Uterus (tissue), 2 donors: ENCODE measurements at regions not wholly inside any gene's neighbourhood (a gene's known extent, or its start where the extent isn't known, plus 50 kb on each side); places are given as distances from the start of the nearest gene placed in this dataset.

Experiments used
- POLR2A ChIP-seq, 2 donors: fragments of 450-650 bp; IDR thresholded peaks; one replicate each; pipeline ENCODE4 v1.6.1; 2016; ENCODE audit warnings: antibody characterized with exemption in 2 of 2, mild to moderate bottlenecking in 1 of 2, moderate library complexity in 1 of 2
- TF ChIP-seq, protein P1 (sequence below), 4 experiments: fragments of 200-600 bp in 2 of 4; fragments of 450-650 bp in 2 of 4; sonication (generic) in 2 of 4; IDR thresholded peaks; one replicate each; pipeline ENCODE4 v1.5.1; 2016 to 2019; ENCODE audit warnings: antibody characterized with exemption in 4 of 4, mild to moderate bottlenecking in 2 of 4, moderate library complexity in 1 of 4

- TF ChIP-seq, protein P1, sequence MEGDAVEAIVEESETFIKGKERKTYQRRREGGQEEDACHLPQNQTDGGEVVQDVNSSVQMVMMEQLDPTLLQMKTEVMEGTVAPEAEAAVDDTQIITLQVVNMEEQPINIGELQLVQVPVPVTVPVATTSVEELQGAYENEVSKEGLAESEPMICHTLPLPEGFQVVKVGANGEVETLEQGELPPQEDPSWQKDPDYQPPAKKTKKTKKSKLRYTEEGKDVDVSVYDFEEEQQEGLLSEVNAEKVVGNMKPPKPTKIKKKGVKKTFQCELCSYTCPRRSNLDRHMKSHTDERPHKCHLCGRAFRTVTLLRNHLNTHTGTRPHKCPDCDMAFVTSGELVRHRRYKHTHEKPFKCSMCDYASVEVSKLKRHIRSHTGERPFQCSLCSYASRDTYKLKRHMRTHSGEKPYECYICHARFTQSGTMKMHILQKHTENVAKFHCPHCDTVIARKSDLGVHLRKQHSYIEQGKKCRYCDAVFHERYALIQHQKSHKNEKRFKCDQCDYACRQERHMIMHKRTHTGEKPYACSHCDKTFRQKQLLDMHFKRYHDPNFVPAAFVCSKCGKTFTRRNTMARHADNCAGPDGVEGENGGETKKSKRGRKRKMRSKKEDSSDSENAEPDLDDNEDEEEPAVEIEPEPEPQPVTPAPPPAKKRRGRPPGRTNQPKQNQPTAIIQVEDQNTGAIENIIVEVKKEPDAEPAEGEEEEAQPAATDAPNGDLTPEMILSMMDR (IDR thresholded peaks at IDR 0.05) = no peak
- no peak for TF ChIP-seq POLR2A (IDR thresholded peaks at IDR 0.05)
Observed at GRCh38 chr19:31874313-31874712, 471.1 kb upstream of the ZNF507 start.
